Neural cell (in vitro differentiated cells): ENCODE measurements at regions not wholly inside any gene's neighbourhood (a gene's known extent, or its start where the extent isn't known, plus 50 kb on each side); places are given as distances from the start of the nearest gene placed in this dataset.

Experiments used
- H2AFZ ChIP-seq: fragments of 200-600, 300-800 bp; sonication (generic), shearing (Covaris generic); 2 replicates; pipeline ENCODE4 v1.6.0; 2014; ENCODE audit warnings: low read depth, mild to moderate bottlenecking, antibody characterized with exemption, low read length, moderate library complexity
- H3F3A ChIP-seq: fragments of 200-600 bp; shearing (Covaris generic); 2 replicates; pipeline ENCODE4 v1.6.1; 2016; ENCODE audit warnings: mild to moderate bottlenecking, moderate library complexity, mixed read lengths, antibody characterized with exemption, low read length; ENCODE audit not compliant: insufficient read depth, poor library complexity, severe bottlenecking
- H3K27ac ChIP-seq: fragments of 200-600, 300-800 bp; sonication (generic), shearing (Covaris generic); 2 replicates; pipeline ENCODE4 v1.5.1; 2014; ENCODE audit warnings: mild to moderate bottlenecking, low read length, moderate library complexity
- H3K27me3 ChIP-seq: fragments of 300-800, 200-600 bp; sonication (generic), shearing (Covaris generic); 2 replicates; pipeline ENCODE4 v1.6.0; 2014; ENCODE audit warnings: mild to moderate bottlenecking, low read depth, low read length, moderate library complexity; ENCODE audit not compliant: insufficient read depth
- H3K36me3 ChIP-seq: fragments of 300-800, 200-600 bp; sonication (generic), shearing (Covaris generic); 2 replicates; pipeline ENCODE4 v1.5.1; 2014; ENCODE audit warnings: mild to moderate bottlenecking, antibody characterized with exemption, low read length, moderate library complexity; ENCODE audit not compliant: insufficient read depth
- H3K4me2 ChIP-seq: fragments of 300-800, 200-600 bp; sonication (generic), shearing (Covaris generic); 2 replicates; pipeline ENCODE4 v1.6.0; 2014; ENCODE audit warnings: mild to moderate bottlenecking, low read length
- H3K4me3 ChIP-seq: fragments of 300-800, 200-600 bp; sonication (generic), shearing (Covaris generic); 2 replicates; pipeline ENCODE4 v1.5.1; 2014; ENCODE audit warnings: mild to moderate bottlenecking, low read length, moderate library complexity
- H3K79me2 ChIP-seq: fragments of 200-600 bp; shearing (Covaris generic); replicated peaks from 2 replicates; pipeline ENCODE4 v1.6.0; 2014; ENCODE audit warnings: mild to moderate bottlenecking, low read length, moderate library complexity; ENCODE audit not compliant: insufficient read depth
- H3K9ac ChIP-seq: fragments of 300-800, 200-600 bp; sonication (generic), shearing (Covaris generic); 2 replicates; pipeline ENCODE4 v1.6.1; 2016; ENCODE audit warnings: mild to moderate bottlenecking, low read length, mixed read lengths
- H3K9me2 ChIP-seq: fragments of 200-600 bp; shearing (Covaris generic); 2 replicates; pipeline ENCODE4 v1.6.1; 2016; ENCODE audit warnings: mild to moderate bottlenecking, low read length, mixed read lengths; ENCODE audit not compliant: insufficient read depth
- H3K9me3 ChIP-seq: fragments of 200-600, 300-800 bp; sonication (generic), shearing (Covaris generic); 2 replicates; pipeline ENCODE4 v1.6.1; 2016; ENCODE audit warnings: mild to moderate bottlenecking, mixed run types, low read length, moderate library complexity, mixed read lengths
- H4K20me1 ChIP-seq: fragments of 200-600 bp; shearing (Covaris generic); 2 replicates; pipeline ENCODE4 v1.6.1; 2016; ENCODE audit warnings: mild to moderate bottlenecking, mixed run types; ENCODE audit not compliant: insufficient read depth
- EP300 ChIP-seq: fragments of 450-650 bp; conservative IDR thresholded peaks from 2 replicates; pipeline ENCODE4 v1.6.1; 2014; ENCODE audit warnings: antibody characterized with exemption, mild to moderate bottlenecking, moderate library complexity; ENCODE audit not compliant: poor library complexity, severe bottlenecking
- EZH2 ChIP-seq: fragments of 200-600, 300-800 bp; shearing (Covaris generic), sonication (generic); IDR thresholded peaks from 2 replicates; pipeline ENCODE4 v1.6.1; 2014; ENCODE audit warnings: antibody characterized with exemption, low read length, borderline replicate concordance, mild to moderate bottlenecking; ENCODE audit not compliant: insufficient read depth, poor library complexity, severe bottlenecking
- MXI1 ChIP-seq: fragments of 450-650 bp; conservative IDR thresholded peaks from 2 replicates; pipeline ENCODE4 v1.6.1; 2014; ENCODE audit warnings: antibody characterized with exemption, mild to moderate bottlenecking; ENCODE audit not compliant: poor library complexity, severe bottlenecking
- POLR2AphosphoS5 ChIP-seq: IDR thresholded peaks from 2 replicates; pipeline ENCODE4 v1.6.1; 2012
- RAD21 ChIP-seq: fragments of 450-650 bp; conservative IDR thresholded peaks from 2 replicates; pipeline ENCODE4 v1.6.1; 2014; ENCODE audit warnings: antibody characterized with exemption, mild to moderate bottlenecking, moderate library complexity
- SMC3 ChIP-seq: fragments of 450-650 bp; conservative IDR thresholded peaks from 2 replicates; pipeline ENCODE4 v1.6.1; 2014; ENCODE audit warnings: antibody characterized with exemption, mild to moderate bottlenecking, moderate library complexity; ENCODE audit not compliant: poor library complexity
- TAF1 ChIP-seq: IDR thresholded peaks from 2 replicates; pipeline ENCODE4 v1.6.1; 2012; ENCODE audit warnings: low read depth
- TF ChIP-seq, protein P1 (sequence below): IDR thresholded peaks from 2 replicates; pipeline ENCODE4 v1.6.1; 2012; ENCODE audit warnings: borderline replicate concordance
- TF ChIP-seq, protein P2 (sequence below): fragments of 450-650 bp; IDR thresholded peaks from 2 replicates; pipeline ENCODE4 v1.5.1; 2014; ENCODE audit warnings: antibody characterized with exemption, mild to moderate bottlenecking, moderate library complexity; ENCODE audit not compliant: poor library complexity, severe bottlenecking

DNA sequence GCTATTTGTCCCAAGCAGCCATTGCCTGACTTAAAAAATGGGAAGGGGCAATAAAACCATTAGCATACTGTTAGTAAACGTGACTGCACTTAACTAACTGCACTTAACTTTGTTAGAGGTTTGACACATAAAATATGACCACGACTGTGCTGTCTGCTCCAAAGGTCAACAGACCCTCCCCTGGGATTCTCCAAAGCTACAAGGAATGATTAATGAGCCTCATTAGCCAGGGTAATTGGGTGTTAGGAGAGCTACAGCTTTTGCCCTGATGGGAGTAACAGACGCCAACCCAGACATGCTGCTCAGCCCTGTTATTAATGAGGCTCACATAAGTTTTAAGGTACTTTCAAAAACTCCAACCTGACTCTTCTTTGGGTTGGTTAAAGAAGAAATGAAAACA, 129.4 kb upstream of the PLPP4 start:
- H3K27me3 ChIP-seq = no peaks in the 10 kb centered on the region
- H3K79me2 ChIP-seq = no peaks in the 10 kb centered on the region
- no peak overlapping the region for H3K4me2 ChIP-seq
- TF ChIP-seq SMC3 = no peak
- TF ChIP-seq, protein P1, sequence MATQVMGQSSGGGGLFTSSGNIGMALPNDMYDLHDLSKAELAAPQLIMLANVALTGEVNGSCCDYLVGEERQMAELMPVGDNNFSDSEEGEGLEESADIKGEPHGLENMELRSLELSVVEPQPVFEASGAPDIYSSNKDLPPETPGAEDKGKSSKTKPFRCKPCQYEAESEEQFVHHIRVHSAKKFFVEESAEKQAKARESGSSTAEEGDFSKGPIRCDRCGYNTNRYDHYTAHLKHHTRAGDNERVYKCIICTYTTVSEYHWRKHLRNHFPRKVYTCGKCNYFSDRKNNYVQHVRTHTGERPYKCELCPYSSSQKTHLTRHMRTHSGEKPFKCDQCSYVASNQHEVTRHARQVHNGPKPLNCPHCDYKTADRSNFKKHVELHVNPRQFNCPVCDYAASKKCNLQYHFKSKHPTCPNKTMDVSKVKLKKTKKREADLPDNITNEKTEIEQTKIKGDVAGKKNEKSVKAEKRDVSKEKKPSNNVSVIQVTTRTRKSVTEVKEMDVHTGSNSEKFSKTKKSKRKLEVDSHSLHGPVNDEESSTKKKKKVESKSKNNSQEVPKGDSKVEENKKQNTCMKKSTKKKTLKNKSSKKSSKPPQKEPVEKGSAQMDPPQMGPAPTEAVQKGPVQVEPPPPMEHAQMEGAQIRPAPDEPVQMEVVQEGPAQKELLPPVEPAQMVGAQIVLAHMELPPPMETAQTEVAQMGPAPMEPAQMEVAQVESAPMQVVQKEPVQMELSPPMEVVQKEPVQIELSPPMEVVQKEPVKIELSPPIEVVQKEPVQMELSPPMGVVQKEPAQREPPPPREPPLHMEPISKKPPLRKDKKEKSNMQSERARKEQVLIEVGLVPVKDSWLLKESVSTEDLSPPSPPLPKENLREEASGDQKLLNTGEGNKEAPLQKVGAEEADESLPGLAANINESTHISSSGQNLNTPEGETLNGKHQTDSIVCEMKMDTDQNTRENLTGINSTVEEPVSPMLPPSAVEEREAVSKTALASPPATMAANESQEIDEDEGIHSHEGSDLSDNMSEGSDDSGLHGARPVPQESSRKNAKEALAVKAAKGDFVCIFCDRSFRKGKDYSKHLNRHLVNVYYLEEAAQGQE = no peak
- no peak for TF ChIP-seq EZH2
- no peak for TF ChIP-seq POLR2AphosphoS5
- TF ChIP-seq, protein P2, sequence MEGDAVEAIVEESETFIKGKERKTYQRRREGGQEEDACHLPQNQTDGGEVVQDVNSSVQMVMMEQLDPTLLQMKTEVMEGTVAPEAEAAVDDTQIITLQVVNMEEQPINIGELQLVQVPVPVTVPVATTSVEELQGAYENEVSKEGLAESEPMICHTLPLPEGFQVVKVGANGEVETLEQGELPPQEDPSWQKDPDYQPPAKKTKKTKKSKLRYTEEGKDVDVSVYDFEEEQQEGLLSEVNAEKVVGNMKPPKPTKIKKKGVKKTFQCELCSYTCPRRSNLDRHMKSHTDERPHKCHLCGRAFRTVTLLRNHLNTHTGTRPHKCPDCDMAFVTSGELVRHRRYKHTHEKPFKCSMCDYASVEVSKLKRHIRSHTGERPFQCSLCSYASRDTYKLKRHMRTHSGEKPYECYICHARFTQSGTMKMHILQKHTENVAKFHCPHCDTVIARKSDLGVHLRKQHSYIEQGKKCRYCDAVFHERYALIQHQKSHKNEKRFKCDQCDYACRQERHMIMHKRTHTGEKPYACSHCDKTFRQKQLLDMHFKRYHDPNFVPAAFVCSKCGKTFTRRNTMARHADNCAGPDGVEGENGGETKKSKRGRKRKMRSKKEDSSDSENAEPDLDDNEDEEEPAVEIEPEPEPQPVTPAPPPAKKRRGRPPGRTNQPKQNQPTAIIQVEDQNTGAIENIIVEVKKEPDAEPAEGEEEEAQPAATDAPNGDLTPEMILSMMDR = no peak
- no peak for TF ChIP-seq TAF1
- TF ChIP-seq EP300 = no peak
- TF ChIP-seq RAD21 = no peak
- TF ChIP-seq MXI1 = no peak
- no peaks in the 10 kb centered on the region for H3K9me2 ChIP-seq
- H4K20me1 ChIP-seq = no peaks in the 10 kb centered on the region
- no peaks in the 10 kb centered on the region for H3K9me3 ChIP-seq
- H3K27ac ChIP-seq = no peak overlapping the region
- no peak overlapping the region for H2AFZ ChIP-seq
- H3F3A ChIP-seq = no peaks in the 10 kb centered on the region
- H3K9ac ChIP-seq = no peak overlapping the region
- H3K36me3 ChIP-seq = no peaks in the 10 kb centered on the region
- no peak overlapping the region for H3K4me3 ChIP-seq

DNA sequence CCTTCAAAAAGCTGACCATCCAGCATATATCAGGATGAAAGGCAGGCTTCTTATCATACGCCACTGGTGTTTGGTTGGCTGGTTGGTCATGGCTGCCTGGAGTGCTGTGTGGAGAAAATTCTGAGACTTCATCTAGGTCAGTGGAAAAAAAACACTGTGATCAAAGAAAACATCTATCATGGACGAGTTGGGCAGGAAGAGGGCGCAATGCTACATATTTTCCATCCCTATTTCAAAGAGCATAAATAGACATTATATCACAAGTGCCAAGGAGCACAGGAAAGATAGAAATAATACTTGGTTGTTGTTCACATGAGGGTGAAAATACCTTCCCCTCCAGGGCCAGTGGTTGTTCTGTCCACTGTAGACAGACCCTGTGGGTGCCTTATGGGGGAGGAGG, 128.4 kb upstream of the PLPP4 start:
- no peaks in the 10 kb centered on the region for H3K9me2 ChIP-seq
- H3K79me2 ChIP-seq = no peaks in the 10 kb centered on the region
- TF ChIP-seq EP300 (no peak), EZH2 (no peak), RAD21 (no peak), MXI1 (no peak), POLR2AphosphoS5 (no peak), TAF1 (no peak)
- TF ChIP-seq, protein P2 = no peak
- no peaks in the 10 kb centered on the region for H3K9me3 ChIP-seq
- H3K27me3 ChIP-seq = no peaks in the 10 kb centered on the region
- no peaks in the 10 kb centered on the region for H3K36me3 ChIP-seq
- H3K4me2 ChIP-seq = no peak overlapping the region
- H3F3A ChIP-seq = no peaks in the 10 kb centered on the region
- no peak overlapping the region for H3K27ac ChIP-seq
- no peak overlapping the region for H3K4me3 ChIP-seq
- H4K20me1 ChIP-seq = no peaks in the 10 kb centered on the region
- no peak overlapping the region for H3K9ac ChIP-seq
- no peak overlapping the region for H2AFZ ChIP-seq
